Endothelial cell of hepatic sinusoid (primary cell): ENCODE measurements at regions not wholly inside any gene's neighbourhood (a gene's known extent, or its start where the extent isn't known, plus 50 kb on each side); places are given as distances from the start of the nearest gene placed in this dataset.
"Not testable (repeated sequence)": the region's sequence is repeated elsewhere in the genome, so short reads cannot be mapped to it uniquely, and the experiment has no call there.

ENCODE experiments used
- in situ Hi-C: cut with HindIII; loops from 2 replicates; pipeline ENCODE4 v1.10.0; 2017; ENCODE audit warnings: low sequenced_read_pairs

DNA sequence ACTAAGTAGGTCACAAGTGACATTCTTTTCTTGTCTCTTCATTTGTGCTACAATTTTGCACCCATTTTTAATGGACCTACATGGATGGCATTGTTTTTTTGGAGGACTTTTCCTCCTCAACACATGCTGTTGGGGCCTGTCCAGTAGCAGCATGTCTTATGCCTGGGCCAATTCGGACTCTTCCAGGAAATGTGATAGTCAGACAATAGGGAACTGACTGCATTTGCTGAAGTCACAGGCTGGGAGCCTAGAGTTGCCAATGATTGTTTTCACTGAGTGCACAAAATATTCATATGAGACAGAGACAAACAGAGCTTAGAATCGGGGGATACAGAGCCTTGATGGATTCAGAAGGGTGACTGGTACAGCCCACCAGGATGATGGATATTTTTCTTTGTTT is 867.3 kb upstream of the GOT2 start:
- in situ Hi-C loops = no loop called here

DNA sequence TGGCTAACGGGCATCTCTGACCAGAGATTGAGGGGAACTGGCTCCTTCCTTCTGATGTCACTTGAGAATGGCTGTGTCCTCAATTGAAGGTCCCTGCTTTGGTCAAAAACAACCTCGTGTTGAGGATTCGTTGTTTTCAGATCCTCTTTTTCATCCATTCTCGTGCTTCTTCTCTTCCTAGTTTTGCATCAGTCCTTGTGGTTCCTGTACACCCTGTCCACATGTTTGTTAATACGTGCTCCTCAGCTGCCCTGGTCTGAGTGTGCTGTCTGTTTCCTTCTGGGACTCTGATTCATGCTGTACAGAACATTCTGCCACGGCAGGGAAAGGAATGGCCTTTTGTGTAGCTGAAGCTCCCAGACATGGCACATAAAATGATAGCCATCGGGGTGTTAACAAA is 863.2 kb upstream of the GOT2 start:
- in situ Hi-C loops = no loop called here

DNA sequence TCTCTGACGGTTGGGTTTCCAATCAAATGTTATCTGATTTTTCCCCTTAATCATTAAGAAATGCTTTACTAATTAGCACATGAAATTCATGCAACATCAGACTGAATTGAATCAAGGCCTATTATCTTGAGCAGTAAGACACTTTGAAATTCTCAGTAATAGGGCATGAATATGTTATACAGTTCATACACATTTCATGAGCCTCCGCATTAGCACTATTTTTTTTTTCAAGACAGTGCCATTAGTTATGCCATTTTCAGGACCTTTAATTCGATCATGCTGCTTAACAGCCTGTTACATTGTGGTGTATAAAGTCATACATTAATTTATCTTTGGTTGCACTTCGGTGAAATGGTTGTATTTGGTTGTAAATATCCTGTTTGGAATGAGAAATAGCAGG is 862.6 kb upstream of the GOT2 start:
- in situ Hi-C loops = no loop called here

DNA sequence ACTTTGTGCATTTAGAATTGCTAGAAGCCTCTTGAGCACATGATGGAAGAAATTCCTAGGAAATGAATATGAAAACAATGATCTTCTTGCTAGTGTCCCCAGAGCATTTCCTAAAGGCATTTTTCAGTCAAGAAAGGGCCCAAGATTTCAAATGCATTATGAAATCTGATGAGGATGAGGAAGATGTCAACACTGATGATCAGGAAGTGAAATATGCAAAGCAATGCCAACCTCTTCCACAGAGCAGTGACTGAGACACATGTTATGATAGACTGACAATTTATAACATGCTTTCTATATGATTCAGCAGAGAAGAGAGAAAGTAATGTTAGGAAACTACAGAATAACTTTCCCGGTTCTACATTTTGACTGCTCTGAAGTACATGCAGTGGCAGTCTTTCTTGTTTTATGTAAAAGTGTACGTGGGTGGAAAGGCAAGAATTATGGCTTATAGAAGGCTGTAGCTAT is 859.1 kb upstream of the GOT2 start:
- in situ Hi-C loops = no loop called here

DNA sequence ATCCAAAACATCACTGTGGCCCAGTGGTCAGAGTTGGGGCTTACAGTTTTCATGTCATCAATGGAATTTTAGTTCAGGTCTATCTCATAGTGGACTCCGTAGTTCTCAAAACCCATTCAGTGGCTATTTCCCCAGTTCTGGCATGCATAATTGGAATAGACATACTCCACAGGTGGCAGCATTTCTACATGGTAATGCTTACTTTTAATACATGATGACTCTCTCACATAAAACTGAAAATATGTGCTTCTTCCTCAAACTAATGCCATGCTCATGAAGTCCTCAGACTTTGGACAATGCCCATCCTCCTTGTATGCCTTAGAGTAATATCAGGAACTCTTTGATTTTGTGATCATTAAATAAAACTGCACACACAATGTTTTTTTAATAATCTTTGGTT is 857.4 kb upstream of the GOT2 start:
- in situ Hi-C loops = no loop called here

DNA sequence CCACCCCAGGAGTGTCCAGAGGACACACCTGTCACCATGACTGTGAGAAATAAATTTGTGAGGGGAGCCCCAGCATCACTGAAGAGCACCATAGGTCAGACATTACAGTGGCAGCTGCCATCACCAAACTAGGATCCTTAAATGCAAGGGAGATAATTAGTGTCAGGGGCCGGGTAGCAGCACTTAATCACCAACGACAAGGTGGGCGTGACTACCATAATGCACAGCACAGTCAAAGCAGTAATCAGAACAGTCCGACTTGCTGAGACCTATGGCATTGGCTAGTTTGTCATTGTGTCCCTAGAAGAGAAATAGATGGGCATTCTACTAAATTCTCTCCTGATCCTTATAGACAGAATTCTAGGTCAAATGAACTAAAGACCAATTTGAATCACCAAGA is 856.7 kb upstream of the GOT2 start:
- in situ Hi-C loops = no loop called here

DNA sequence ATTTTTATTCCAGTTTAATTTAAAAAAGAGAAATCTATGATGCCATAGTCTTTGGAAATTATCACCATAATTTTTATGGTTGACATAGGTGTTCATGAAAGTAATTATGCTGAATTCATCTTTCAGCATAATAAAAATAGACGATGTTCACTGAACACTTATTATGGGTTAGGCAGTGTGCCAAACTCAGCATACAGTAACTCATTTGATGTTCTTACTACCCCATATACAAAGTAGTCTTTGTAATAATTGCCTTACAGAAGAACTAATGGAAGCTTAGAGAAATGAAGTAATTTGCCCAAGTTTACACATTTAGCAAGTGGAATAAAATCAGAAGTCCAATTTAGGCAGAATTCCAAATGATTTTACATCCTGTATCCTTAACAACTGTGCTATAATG is 852.2 kb upstream of the GOT2 start:
- in situ Hi-C loops = loop anchor here (5.0 kb wide), 1 partner anchor 44 kb away; no protein-coding TSS in a partner anchor

DNA sequence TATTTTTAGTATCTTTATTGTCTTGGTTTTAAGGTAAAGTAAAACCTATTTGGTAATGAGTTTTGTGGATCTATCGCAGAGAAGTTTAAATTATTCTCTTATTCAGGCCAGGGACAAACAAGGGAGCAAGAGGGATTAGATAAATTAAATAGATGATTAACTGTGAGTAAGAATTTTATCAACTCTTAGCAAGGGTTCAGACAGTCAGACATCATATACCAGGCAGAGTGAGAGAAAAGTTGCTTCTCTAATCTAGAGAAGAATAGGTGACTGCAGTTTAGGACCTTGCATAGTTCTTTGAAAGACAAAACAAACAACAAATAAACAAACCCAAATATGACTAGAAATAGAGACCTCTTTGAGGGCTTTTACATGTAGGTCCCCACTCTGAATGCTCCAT is 840.2 kb upstream of the GOT2 start:
- in situ Hi-C loops = no loop called here

DNA sequence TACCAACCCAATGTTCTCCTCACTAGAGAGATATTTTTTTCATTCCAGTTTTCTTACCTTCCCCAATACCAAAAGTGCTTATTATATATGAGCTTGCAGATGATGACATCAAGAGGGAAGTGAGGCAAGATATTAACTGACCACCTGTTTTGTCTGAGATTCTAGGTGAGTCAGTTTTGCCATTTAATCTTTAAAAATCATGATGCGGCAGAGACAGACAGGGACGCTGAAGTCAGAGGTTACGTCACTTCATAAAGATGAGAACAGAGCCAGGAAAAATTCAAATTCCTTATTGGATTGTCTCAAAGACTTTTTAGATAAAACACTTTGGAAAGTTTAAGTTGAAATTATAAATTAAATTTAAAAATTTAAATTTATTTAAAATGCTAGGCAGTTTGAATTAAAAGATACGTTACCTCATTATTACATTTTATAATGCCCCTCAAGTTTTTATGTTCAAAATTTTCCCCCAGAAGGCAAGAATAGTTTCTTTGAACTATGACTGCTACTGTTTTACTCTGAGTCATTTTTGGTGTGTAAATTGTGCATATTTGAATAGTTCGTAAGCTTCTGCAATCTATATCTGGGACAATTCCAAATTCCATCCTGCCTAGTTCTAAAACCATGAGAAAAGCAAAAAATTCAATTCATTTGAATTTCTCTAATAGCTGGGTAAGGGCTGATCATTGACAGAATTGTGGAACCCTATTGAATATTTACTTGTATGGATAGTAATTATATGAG is 839.6 kb upstream of the GOT2 start:
- in situ Hi-C loops = no loop called here

DNA sequence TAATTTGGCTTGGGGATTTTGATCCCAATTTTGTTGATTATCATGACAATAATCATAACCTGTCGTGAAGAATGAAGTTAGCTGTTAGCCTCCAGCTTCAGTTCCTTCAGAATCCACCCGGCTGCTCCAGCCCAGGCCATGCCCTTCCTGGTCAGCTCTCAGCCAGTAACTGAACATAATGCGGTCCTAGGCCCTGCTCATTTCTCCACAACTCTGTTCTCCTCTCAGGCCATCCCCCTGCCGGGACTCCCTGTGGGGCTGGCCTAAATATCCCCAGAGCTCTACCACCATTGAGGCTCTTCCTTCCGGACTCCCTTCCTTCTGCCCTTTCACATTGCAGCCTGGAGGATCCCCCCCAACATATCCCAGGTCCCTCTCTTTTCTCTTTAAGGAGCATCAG is 833.4 kb upstream of the GOT2 start:
- in situ Hi-C loops = no loop called here

DNA sequence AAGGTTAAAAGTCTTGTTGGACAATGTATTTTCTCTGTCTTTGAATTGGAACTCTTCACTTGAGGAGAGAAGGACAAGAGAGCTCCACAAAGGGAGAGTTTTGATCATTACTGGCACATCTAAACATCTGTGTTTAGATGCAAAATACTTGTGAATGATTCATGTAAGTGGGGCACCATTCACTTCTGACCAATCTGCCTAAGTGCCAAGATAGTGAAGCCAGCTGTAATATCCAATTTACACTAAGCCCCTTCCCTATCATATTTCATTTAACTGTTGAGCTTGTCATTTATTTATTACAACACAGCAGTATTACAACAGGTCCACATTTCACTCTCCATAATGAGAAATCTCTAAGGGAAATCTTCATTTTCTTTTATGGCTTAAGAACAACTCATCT is 832.3 kb upstream of the GOT2 start:
- in situ Hi-C loops = no loop called here

DNA sequence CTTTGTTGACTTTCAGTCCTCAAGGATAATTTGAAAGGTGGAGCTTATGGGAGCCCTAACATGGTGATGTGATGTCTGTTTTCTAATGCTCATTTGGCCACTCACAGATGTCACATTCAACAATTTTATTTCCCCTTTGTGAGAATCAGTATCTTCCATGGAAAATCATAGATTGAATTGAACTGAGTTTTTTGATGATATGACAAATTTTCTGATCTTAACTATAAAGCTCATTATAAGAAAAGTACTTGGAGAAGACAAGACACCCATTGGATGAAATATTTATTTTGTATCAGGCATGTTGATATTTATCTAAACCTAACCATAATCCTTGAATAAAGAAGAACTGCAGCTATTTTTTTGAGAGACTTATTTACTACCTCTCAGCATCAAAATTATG is 824.6 kb upstream of the GOT2 start:
- in situ Hi-C loops = no loop called here

DNA sequence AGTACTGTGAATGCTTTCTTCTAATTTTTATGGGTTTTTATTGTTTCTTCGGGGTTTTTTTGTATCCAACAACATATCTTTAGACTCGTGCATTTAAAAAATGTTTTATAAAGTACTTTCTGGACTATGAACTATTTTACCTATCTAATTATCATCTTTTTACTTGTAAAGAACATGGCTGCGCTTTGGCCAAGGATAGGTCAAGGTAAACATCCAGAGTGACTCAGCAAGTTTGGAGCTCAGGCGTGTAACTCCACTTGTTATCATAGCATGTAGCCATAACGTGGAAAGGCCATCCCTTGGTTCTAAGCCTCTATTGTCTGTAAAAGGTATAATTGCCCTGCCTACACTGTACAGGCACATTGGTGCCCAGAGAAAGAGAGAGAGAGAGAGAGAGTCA is 818.0 kb upstream of the GOT2 start:
- in situ Hi-C loops = no loop called here

DNA sequence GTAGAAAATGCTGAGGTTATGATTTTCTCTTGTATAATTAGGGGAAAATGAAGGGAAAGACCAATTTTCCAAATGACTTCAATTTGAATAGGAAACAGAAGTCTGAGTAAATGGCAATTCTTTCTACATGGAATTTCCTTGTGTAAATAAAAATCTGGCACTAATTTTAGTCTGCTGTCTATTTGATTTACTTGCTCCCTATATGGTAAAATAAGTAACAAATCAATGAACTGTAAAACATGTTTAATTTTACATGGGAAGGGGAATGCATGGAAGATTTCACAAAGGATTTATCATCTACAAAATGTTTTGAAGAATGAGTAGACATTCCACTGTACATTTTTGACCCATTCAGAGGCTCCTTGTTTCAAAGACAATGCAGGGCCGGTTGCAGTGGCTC is 811.6 kb upstream of the GOT2 start:
- in situ Hi-C loops = no loop called here

DNA sequence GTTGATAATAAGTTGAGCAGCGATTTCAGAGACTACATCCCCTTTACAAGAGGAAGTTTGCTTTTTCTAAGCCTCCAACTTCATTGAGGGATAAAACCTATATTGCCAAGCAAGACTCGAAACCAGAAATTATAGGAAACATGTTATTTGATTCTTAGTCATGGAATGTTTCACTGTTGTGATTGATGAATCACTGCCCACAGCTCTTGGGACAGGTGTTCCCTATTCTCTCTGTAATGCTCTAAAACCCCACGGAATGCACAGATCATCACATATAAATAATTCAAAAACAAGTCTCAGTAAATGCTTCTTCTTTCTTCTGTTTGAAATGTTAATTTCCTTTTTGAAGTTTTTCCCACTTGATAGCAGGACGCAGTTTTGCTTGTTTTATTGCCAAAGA is 809.5 kb upstream of the GOT2 start:
- in situ Hi-C loops = loop anchor here (5.0 kb wide), 1 partner anchor 44 kb away; no protein-coding TSS in a partner anchor

DNA sequence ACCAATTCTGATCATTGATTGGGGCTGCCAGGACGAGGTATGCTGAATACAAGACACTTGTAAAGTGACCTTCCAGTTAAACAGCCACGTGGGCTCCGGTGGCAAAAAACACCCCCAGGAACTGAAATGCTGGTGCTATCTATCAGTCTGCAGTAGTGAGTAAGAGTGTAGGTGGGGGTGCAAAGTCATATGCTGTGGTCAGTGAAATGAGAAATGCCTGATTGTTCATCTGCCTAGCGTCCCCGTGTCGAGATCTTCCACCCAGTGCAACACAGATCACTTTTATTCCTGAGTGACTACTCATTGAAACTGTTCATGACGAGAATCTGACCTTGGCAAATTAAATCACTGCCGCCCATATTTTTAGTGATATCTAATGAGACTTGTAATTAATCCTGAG is 806.5 kb upstream of the GOT2 start:
- in situ Hi-C loops = loop anchor here (5.0 kb wide), 1 partner anchor 47 kb away; no protein-coding TSS in a partner anchor

DNA sequence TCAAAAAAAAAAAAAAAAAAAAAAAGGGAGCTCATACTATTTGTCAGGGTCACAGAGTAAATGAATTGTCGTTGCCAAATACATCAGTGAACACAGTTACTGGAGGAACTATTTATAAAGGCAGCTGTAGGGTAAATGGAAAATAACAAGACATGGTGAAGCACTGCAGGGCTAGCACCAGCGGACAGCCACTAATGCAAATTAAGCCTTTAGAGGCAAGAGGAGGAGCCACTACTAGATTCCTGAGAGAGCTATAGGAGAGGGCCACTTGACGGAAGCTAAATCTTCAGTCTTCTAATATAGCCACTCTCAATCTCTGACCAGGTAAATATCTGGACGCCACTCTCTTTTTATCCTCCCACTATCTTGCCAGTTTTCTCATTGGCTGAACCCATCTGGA is 801.2 kb upstream of the GOT2 start:
- in situ Hi-C loops = no loop called here

DNA sequence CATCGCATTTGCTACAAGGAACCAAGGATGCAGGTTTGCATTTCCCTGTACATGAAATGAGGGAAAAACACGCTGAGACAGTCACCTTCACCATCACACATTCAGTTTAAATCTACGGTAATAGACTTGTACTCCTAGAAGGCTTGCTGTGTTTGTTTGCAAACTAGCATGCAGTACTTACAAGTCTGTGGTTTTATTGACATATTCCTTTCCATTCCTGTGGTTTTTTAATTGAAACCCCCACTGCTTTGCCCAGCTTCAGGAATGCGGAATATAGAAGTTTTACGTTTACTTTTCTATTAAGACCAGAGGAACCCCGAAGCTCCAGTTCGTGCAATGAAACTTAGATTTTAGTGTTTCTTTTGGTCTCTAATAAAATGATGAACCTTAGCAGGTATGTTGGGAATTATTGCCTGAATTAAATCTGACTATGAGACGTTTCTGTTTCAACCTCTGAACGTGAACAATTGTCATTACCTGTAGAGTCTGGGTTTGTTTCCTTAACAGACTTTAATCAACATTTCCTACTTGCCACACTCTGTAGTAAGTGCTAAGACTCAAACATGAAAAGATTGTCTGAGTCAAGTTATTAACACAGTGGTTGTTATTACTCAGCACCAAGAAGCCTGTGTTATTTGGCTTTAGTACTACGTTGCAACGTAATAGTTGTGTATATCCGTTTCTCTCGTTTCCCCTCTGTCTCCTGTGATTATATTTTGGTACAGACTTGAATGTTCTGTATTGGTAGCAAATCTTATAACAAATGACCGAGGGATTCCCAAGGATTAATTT is 793.3 kb upstream of the GOT2 start:
- in situ Hi-C loops = no loop called here

DNA sequence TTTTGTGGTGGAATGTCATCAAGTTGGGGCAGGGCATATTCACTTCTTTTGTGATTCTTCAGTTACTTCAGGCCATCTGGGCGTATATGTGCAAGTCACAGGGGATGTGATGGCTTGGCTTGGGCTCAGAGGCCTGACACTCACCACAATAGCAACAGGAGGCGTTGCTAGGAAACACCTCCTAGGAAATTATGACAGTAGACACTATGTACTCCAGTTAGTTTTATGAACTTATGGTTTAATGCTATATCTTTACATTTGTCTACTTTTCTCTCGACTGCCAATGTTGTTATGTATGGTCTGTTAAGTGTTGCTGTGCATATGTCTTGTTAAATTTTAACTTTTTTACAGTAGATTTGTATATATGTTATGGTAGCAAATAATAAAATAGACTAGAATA is 788.7 kb upstream of the GOT2 start:
- in situ Hi-C loops = no loop called here

DNA sequence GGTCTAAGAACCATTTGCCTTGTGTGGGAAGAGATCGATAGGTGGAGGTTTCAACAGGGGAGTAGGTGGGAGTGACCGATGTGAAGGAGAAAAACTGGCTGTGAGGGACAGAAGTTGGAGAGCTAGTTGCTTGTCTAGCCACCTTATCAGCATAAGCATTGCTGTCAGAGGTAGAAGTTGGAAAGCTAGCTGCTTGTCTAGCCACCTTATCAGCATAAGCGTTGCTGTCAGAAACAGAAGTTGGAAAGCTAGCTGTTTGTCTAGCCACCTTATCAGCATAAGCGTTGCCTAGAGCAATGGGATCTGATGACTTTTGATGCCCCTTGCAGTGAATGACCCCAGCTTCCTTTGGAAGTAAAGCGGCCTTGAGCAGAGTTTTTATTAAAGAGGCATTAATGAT is 784.6 kb upstream of the GOT2 start:
- in situ Hi-C loops = not testable (repeated sequence)

DNA sequence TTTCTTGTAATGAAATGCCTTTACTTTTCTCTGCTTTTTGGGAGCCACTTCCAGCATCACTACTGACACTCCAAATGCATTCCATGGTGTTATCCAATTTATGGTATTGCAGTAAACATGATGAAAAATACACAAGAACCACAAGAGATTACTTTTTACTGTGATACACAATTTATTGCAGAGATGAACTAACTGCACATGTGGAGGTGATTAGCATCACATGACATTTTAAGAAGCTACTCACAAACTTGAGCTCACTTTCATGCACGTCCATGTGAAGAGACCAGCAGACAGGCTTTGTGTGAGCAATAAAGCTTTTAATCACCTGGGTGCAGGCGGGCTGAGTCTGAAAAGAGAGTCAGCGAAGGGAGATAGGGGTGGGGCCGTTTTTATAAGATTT is 780.5 kb upstream of the GOT2 start:
- in situ Hi-C loops = no loop called here

DNA sequence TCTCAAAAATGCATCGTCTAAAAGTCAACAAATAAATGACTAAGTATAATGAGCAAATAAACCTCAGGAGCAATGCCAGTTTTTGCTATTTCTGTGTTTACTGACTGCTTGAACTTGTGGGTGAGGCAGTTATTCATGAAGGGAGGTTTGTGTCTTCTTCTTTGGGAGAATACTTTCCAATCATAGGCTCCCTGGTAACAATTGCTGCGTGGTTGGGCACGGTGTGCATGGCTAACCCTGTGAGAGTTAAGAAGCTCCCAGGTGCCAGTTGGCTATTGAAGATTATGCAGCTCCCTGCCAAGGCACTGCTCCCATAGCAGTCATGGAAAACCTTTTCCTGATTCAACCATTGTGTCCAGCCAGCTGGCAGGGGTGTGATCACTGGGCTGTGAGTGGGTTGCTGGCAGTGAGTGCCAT is 775.9 kb upstream of the GOT2 start:
- in situ Hi-C loops = no loop called here
